Lower leg skin (tissue), 4 donors: ENCODE measurements at regions not wholly inside any gene's neighbourhood (a gene's known extent, or its start where the extent isn't known, plus 50 kb on each side); places are given as distances from the start of the nearest gene placed in this dataset.

Source experiments
- DNase-seq, 2 donors: peaks; one replicate each; pipeline ENCODE4 v3.0.0-alpha.2; 2019; ENCODE audit warnings: low spot score in 2 of 2
- H3K4me3 ChIP-seq: fragments of 200-600 bp; sonication (generic); 2 replicates; pipeline ENCODE4 v1.5.1; 2017; ENCODE audit warnings: mild to moderate bottlenecking, low read depth; ENCODE audit not compliant: poor library complexity, severe bottlenecking
- CTCF ChIP-seq, 3 donors: fragments of 450-650 bp; IDR thresholded peaks; one replicate each; pipeline ENCODE4 v1.5.1; 2016; ENCODE audit warnings: antibody characterized with exemption in 3 of 3, mild to moderate bottlenecking in 3 of 3, moderate library complexity in 2 of 3
- POLR2A ChIP-seq, 2 donors: fragments of 450-650 bp; IDR thresholded peaks; one replicate each; pipeline ENCODE4 v1.6.1; 2016 to 2017; ENCODE audit warnings: antibody characterized with exemption in 2 of 2, mild to moderate bottlenecking in 1 of 2, moderate library complexity in 1 of 2
- WGBS, 2 donors: methylation state at CpG; one replicate each; pipeline ENCODE4 v1.1.5; 2018; 5-methylcytosine and 5-hydroxymethylcytosine counted together
- intact Hi-C: fragments of 100-400 bp; cut with DNase I; formaldehyde crosslinking; loops from one replicate; pipeline ENCODE4 v1.15.0; 2023; ENCODE audit warnings: low total_unique reads

- TF ChIP-seq POLR2A (IDR thresholded peaks at IDR 0.05): no peak
- no peak for TF ChIP-seq CTCF (IDR thresholded peaks at IDR 0.05)
Measured at GRCh38 chr12:92226961-92227360, 81.3 kb upstream of the BTG1 start.

GRCh38 chr12:92226071-92226661, 80.5 kb upstream of the BTG1 start:
- 68 to 69% methylated on average over 4 of the region's 4 CpGs for WGBS, 2 donors
- no peak for DNase-seq
- no peak for TF ChIP-seq CTCF (IDR thresholded peaks at IDR 0.05)
- no peak for TF ChIP-seq POLR2A (IDR thresholded peaks at IDR 0.05)
- H3K4me3 ChIP-seq: no peak overlapping the region
- intact Hi-C loops: no loop called here

More at GRCh38 chr12:92226961-92227360, 81.3 kb upstream of the BTG1 start:
- H3K4me3 ChIP-seq: no peak overlapping the region
- intact Hi-C loops: no loop called here
- WGBS, 2 donors: 68 to 91% methylated on average over 3 of the region's 3 CpGs
- DNase-seq: no peak

- WGBS, 2 donors: 41 to 44% methylated on average over 6 of the region's 6 CpGs
- intact Hi-C loops: no loop called here
- H3K4me3 ChIP-seq: no peak overlapping the region
- TF ChIP-seq CTCF (IDR thresholded peaks at IDR 0.05) (no peak), POLR2A (IDR thresholded peaks at IDR 0.05) (no peak)
- no peak for DNase-seq
Measured at GRCh38 chr12:92224685-92225331, 79.2 kb upstream of the BTG1 start.

- TF ChIP-seq CTCF (IDR thresholded peaks at IDR 0.05) (no peak), POLR2A (IDR thresholded peaks at IDR 0.05) (no peak)
- intact Hi-C loops: no loop called here
- WGBS, 2 donors: 96% methylated on average over 1 of the region's 1 CpG
- H3K4me3 ChIP-seq: no peak overlapping the region
- DNase-seq: no peak
Measured at GRCh38 chr12:92223481-92223880, 77.8 kb upstream of the BTG1 start.

GRCh38 chr12:92221656-92222315, 76.1 kb upstream of the BTG1 start:
- no peak for TF ChIP-seq CTCF (IDR thresholded peaks at IDR 0.05)
- no peak for TF ChIP-seq POLR2A (IDR thresholded peaks at IDR 0.05)
- DNase-seq: no peak
- H3K4me3 ChIP-seq: no peak overlapping the region
- 65 to 81% methylated on average over 5 of the region's 5 CpGs for WGBS, 2 donors
- intact Hi-C loops: no loop called here
